NCI-H510A treated with DMSO at 0.1 percent for 48 hours (cell line): ENCODE measurements at regions not wholly inside any gene's neighbourhood (a gene's known extent, or its start where the extent isn't known, plus 50 kb on each side); places are given as distances from the start of the nearest gene placed in this dataset.
A peak's percentile ranks its signal among the peaks of the same experiment; 100 is the strongest.
"Not testable (repeated sequence)": the region's sequence is repeated elsewhere in the genome, so short reads cannot be mapped to it uniquely, and the experiment has no call there.

Experiments used
- DNase-seq: peaks from one replicate; lab custom pipeline; 2025; lab: John Stamatoyannopoulos, UW

DNA sequence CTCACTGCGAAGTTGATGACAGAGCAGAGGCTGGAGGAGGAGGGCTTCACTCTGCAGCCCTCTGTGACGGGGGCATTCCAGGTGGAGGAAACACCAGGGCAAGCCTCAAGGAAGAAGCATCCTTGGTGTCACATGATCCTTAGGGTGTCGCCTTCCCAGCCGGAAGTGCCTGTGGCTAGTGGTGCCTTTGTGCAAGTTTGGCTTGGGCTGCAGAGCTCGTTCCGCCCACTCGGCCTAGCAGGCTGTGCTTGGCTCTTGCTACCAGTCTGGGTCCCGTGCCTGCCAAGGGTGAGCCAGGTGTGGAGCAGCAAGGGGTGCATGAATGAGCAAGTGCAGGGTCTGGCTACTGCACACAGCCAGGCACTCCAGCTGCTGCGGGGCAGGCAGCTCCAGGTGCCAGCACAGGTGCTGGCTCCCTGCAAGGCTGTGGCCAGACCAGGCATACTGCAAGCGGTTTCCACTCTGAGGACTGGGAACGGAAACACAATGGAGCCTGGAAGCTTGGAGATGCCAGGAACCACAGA, 325.3 kb upstream of the SMIM21 start:
- DNase-seq: peak; percentile 53

GRCh38 chr18:75745147-75745546, 317.6 kb upstream of the SMIM21 start:
- no peak for DNase-seq

DNA sequence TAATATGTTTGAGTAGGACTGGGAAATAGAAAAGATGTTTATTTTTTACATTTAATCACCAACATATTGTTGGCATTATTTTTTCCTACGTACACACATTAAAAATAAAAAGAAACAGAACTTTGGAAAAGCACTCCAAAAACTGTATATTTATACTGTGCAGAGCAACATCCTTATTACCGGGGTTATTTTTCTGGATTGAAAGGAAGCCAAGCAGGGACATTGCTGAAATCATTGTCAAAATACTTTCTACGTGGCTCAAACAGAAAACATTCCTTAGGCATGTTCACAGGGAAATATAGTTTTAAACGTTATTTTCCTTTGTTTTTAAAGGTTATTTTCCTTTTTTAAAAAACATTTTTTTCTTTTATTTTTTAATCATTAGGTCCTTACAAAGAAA, 315.0 kb upstream of the SMIM21 start:
- no peak for DNase-seq

GRCh38 chr18:75739682-75740081, 312.2 kb upstream of the SMIM21 start:
- peak; percentile 17 for DNase-seq

- no peak for DNase-seq
Measured at GRCh38 chr18:75735291-75735690, 307.8 kb upstream of the SMIM21 start.

DNA sequence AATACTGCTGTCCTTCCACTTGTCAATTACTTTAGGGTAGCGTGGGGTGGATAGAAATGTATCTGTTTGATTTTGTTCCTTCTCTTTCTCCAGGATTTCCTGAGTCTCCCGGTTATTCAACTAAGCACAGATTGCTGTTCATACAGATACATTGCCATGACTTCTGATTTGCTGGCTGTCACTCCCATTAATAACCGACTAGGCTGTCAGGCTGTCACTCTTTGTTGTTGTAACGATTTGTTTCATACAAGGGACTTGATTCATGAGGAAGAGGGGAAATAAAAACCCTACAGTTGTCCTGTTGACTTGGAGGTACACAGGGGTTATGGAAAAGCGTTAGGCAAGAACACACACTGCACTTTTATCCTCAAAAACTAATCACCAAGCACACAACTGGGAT, 302.7 kb upstream of the SMIM21 start:
- no peak for DNase-seq

DNA sequence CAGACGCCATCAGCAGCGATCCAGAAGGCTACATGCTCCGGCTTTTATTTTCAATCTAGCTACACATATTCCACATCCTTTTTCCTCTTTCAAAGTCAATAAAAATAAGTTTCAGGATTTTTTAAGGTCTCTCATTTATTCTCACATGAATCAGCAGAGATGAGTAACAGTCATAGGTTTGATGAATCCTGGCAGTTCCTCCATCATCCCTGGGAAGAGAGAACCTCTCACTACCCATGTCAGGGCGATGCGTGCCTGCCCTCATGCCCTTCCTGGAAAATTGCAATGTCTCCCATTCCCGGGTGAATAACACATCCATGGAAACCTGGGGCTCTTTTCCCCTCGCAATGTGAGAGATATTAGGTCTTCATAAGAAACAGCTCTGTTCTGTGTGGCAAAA, 301.1 kb upstream of the SMIM21 start:
- DNase-seq: no peak

DNA sequence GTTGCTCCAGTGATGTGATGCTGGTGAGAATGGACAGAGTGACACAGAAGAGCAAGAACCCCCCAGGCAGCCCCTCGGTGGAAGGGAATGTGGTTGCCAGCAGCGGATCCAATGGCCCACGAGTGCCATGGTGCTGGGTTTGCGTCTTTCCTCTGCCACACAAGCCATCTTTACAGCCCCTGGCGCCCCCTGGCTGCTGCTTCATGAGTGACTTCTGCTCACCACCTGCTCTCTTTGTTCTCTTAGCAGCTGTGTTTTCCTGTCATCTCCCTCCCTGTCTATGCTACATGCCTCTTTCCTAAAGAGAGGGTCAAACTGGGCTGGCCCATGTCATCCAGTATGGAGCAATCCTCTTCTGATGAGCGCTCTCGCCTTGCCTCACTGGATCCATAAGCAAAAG, 300.0 kb upstream of the SMIM21 start:
- DNase-seq: peak; percentile 27

GRCh38 chr18:75723521-75724340, 296.2 kb upstream of the SMIM21 start:
- no peak for DNase-seq

- no peak for DNase-seq
Measured at GRCh38 chr18:75714766-75715165, 287.3 kb upstream of the SMIM21 start.

DNA sequence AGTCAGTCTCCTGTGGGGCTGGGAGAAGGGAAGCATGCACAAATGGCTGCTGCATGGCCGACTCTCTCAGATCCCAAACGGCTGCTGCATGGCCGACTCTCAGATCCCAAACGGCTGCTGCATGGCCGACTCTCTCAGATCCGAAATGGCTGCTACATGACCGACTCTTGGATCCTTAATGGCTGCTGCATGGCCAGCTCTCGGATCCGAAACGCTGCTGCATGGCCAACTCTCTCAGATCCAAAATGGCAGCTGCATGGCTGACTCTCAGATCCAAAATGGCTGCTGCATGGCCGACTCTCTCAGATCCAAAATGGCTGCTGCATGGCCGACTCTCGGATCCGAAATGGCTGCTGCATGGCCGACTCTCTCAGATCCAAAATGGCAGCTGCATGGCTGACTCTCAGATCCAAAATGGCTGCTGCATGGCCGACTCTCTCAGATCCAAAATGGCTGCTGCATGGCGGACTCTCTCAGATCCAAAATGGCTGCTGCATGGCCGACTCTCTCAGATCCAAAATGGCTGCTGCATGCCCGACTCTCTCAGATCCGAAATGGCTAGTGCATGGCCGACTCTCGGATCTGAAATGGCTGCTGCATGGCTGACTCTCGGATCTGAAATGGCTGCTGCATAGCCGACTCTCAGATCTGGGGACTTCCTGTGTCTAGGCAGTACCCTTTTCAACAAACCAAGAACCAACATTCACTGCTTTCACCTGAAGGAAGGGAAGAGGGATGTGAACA, 284.8 kb upstream of the SMIM21 start:
- not testable (repeated sequence) for DNase-seq

- no peak for DNase-seq
Measured at GRCh38 chr18:75700561-75700960, 273.1 kb upstream of the SMIM21 start.

DNA sequence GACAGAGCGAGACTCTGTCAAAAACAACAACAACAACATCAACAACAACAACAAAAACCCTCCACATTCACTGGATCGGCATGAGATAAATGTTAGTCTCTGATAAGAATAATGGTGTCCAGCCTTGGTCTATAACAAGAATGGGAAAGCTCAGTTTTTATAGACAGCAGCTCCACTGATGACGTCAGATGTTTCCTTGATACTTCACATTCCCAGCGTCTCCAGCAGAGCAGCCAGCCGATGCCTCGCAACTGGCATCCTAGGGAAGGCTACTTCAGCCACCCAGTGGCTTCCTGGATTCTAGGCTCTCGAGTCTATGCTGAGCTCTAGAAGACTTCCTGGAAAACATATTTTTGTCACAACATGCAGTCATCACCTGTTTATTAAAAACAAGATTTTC, 271.4 kb upstream of the SMIM21 start:
- DNase-seq: peak; percentile 48

- DNase-seq: no peak
Measured at GRCh38 chr18:75697493-75697892, 270.0 kb upstream of the SMIM21 start.

GRCh38 chr18:75696391-75696790, 268.9 kb upstream of the SMIM21 start:
- no peak for DNase-seq

- no peak for DNase-seq
Measured at GRCh38 chr18:75694292-75694691, 266.8 kb upstream of the SMIM21 start.

GRCh38 chr18:75691483-75691882, 264.0 kb upstream of the SMIM21 start:
- no peak for DNase-seq

GRCh38 chr18:75690283-75690682, 262.8 kb upstream of the SMIM21 start:
- DNase-seq: not testable (repeated sequence)

GRCh38 chr18:75687626-75688025, 260.1 kb upstream of the SMIM21 start:
- DNase-seq: no peak

DNA sequence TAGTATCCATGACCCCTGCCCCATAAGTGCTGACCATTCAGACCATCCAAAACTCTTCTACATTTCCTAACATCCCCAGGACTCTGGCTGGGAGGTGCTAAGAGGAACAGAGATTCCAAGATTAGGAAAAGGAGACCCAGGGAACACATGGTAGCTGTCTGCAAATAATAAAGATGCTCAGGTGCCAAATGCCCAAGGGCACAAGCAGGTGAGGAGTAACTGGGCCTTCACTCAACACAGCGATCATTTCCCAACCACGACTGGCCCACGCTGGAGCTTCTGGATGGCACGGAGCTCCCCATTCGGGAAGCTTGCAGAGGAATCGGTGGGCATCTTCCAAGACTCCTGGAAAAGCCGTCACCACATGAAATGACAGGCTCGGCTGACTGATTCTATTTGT, 255.9 kb upstream of the SMIM21 start:
- no peak for DNase-seq

- no peak for DNase-seq
Measured at GRCh38 chr18:75681538-75682115, 254.1 kb upstream of the SMIM21 start.

DNA sequence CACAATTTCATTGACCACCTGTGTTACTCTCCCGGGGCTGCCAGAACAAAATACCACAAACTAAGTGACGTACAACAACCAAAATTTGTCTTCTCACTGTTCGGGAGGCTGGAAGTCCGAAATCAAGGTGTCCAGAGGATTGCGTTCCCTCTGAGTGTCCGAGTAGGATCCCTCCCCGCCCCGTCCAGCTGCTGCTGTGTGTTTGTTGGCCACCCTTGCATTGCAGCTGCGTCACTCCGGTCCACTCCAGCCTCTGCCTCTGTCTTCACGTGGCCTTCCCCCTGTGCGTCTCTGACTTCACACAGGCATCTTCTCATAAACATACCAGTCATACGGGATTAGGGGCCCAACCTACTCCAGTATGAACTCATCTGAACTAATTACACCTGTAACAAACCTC, 251.8 kb upstream of the SMIM21 start:
- DNase-seq: no peak

- no peak for DNase-seq
Measured at GRCh38 chr18:75678627-75679026, 251.1 kb upstream of the SMIM21 start.
